Stimulated activated CD4-positive, alpha-beta T cell treated with anti-CD3 and anti-CD28 coated beads, Interleukin-15, amount 100 ng/mL, for 48 hours (primary cell): ENCODE measurements at regions not wholly inside any gene's neighbourhood (a gene's known extent, or its start where the extent isn't known, plus 50 kb on each side); places are given as distances from the start of the nearest gene placed in this dataset.

ENCODE experiments used
- DNase-seq, 2 donors: peaks; one replicate each; pipeline ENCODE4 v3.0.0-alpha.2; 2020; ENCODE audit warnings: low read depth in 2 of 2

DNA sequence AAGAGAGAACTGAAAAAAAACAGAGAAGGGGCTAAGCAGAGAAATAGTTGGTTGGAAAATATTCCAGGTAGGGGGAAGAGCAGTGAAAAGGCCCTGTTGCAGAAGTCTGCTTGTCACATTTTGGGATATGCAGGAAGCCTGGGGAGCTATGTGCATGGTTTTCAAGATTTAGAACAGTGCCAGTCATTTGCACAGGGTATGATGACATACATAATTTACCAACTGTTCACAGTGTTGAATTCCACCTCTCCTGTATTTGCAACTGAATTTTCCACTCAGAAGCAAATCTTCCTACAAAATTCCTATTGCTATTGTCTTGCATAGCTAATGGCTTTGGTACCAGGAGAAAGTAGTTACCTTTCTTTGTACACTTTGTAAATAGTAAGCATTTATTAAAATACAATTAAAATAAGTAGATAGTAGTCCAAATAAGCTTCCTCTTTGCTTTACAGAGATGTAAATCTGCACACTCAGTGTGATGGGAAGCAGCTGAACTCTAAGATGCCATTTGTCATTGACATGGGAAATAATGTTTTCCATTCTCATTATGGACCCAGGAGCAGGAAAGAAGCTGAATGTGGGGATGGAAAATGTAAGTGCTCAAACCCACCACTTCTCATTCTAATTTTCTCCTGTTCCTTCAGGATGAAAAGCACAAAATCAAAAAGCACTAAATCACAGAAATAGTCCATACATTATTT, 177.4 kb downstream of the BTG1 start:
- DNase-seq, result no peak

- no peak for DNase-seq
Observed at GRCh38 chr12:91967590-91967989, 178.1 kb downstream of the BTG1 start.

DNA sequence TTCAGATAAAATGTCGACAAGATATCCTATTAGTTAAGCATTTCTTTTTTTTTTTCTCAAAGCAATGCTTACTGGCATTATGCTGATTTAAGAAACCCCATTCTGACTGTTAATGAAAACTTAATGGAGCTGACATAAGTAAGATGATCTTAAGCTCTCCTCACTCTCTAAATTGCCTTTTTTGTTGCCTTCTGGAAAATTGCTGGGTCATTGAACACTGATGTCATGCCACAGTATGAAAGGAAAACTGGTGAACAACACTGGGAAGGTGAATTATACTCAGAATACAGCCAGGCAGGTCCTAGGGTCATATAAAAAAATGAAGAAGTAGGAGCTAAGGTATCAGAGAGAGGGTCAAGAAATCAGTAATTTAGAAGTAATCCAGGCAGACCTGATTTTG, 179.9 kb downstream of the BTG1 start:
- DNase-seq, result no peak

GRCh38 chr12:91964501-91964900, 181.1 kb downstream of the BTG1 start:
- DNase-seq, result no peak

DNA sequence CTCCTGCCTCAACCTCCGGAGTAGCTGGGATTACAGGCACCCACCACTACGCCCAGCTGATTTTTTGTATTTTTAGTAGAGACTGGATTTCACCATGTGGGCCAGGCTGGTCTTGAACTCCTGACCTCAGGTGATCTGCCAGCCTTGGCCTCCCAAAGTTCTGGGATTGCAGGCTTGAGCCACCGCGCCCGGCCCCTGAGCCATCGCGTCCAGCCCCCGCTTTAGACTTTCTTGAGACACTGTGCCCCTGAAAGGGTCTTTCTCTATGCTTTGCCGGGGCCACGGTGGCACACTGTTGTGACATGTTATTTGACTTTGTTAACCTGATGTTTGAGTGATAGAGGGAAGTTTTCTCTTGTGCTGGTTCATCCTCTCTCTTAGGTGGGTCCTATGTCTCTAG, 186.4 kb downstream of the BTG1 start:
- DNase-seq, result no peak

DNA sequence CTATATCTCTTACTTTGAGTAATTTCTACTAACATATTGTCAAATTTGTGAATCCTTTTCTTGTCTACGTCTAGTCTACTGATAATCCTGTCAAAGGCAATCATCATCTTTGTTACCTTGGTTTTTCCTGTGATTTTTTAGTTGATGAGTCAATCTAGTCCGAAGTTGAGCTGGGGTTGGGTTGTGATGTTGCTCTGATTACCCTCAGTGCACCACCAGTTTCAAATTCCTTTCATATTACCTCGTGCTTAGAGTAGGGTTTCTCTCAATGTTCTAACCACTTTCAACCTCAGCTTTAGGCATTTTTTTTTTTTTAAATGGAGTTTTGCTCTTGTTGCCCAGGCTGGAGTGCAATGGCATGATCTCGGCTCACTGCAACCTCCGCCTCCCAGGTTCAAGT, 186.8 kb downstream of the BTG1 start:
- no peak for DNase-seq

GRCh38 chr12:91954747-91955146, 190.9 kb downstream of the BTG1 start:
- DNase-seq, result no peak

DNA sequence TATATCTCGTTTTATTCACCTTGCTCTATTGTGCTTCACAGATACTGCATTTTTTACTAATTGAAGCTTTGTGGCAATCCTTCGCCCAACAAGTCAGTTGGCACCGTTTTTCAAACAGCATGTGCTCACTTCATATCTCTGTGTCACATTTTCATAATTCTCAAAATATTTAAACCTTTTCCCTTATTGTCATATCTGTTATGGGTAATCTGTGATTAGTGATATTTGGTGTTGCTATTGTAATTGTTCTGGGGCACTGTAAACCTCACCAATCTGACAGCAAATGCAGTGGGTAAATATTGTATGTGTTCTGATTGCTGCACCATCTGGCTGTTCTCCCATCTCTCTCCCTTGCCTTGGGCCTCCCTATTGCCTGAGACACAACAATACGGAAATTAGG, 191.3 kb downstream of the BTG1 start:
- DNase-seq, result no peak

DNA sequence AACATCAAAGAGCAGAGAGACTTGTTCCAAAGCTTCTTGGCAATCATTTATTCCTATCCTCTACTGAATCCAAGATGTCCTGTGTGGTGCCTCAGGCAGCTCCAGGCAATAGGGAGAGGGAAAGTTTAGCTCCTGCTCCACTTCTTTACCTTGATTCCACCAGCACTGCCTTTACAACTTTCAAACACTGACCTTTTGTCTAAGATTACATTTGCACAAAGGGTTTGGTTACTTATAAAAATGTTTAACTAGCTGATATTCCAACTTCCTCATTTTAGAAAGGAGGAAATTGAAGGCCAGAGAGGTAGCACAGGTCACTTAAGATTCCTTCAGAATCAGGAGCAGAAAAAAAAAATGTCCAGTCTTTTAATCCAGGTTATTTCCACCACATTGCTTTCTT, 192.7 kb downstream of the BTG1 start:
- no peak for DNase-seq

GRCh38 chr12:91951571-91951970, 194.1 kb downstream of the BTG1 start:
- no peak for DNase-seq

DNA sequence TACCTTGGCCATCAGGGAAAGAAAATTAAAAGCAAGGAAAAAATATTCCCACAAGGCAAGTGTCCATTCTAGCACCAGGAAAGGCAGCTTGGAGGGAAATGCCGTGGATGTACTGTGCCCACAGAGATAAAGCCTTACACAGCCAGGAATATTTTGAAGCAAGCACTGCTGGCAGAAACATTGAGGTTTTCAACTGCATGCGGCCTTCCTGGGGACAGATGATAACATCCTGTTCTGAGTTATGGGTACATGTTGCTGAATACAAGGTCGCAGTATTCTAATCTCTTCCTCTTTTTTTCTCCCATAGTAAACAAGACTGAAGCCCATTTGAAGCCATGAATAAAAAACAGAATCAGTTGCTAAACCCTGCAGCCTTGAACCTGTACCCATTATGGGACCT, 197.1 kb downstream of the BTG1 start:
- DNase-seq, result no peak

DNA sequence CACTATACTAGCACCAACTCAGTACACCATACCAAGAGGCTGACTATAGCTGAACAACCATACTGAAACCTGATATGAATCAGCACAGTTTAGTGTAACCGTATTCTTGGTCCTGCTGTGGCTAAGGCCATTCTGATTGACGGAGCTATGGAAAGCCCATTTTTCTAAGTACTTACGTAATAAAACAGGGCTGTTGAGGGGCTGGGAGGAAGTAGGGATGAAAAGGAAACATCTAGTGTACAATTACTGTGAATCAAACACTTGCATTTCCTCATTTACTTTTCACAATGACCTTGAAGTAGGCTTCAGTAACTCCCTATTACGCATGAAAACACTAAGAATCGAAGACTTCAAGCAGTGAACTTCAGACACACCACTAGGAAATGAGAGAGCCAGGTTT, 198.2 kb downstream of the BTG1 start:
- no peak for DNase-seq

DNA sequence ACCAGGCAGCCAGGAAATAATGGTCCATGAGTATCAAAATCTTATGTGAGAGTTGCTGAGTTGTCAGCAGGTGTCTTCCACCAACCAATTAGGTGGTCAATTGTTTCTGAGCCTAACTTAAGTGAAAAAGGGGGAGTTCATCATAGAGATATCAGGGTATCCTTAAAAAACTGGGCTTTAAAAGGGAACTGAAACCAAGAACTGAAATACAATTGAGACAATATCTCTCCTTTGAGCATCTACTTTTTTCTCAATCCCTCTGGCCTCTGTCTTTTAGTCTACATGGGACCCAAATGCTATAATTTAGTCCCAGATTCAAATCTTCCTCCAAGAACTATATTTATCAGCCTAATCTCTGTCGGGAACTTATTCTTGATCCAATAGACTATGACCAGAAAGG, 201.0 kb downstream of the BTG1 start:
- no peak for DNase-seq

DNA sequence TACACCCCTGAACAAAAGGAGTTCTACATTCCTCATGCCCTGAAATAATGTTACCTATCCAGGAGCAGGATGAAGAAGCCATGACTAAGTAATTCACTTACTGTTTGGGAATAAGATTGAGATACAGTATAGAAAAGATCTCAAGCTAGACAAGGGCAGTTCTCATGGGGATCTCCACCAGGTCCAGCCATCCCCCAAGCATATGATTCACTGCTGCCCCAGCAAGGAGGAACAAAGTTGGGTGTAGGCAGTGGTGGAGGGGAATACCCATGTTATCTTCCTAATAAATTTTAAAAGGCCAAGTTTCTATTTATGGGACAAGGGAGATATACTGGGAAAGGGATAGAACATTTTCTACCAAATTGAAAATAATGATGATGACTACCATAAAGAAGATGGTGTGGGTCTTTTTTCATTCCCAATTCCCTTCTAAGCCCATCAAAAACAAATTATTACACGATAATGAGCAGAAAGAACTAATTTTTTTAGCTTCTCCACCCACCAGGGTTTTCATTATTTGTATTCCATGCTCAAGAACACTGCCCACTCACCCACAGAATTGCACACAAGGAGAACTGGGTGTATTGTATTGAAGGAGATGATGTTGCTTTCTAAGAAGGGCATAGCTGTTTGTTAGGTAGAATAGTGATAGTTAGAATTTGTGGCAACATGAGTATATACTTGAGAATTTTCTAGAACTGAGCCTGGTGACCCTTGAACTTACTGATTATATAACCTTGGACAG, 204.6 kb downstream of the BTG1 start:
- no peak for DNase-seq

- no peak for DNase-seq
Observed at GRCh38 chr12:91940322-91940721, 205.3 kb downstream of the BTG1 start.

- DNase-seq, result no peak
Observed at GRCh38 chr12:91937706-91938105, 207.9 kb downstream of the BTG1 start.

DNA sequence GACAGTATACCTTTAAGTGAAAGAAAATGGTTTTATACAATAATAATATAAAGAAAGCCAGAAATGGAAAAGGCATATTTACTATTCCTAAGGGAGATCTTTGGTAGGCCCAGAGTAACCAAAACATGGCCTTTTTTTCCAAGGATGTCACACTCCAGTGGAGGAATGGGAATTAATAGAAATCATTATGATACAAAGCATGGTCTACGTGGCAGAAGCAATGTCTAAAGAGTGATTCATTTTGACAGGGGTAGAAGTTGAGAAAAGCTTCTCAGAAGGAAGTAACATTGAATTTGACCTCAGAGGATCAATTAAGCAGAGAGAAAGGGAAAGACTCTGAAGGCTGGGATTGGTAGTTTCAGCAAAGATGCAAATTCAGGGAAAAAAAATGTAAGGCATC, 208.6 kb downstream of the BTG1 start:
- DNase-seq, result no peak

DNA sequence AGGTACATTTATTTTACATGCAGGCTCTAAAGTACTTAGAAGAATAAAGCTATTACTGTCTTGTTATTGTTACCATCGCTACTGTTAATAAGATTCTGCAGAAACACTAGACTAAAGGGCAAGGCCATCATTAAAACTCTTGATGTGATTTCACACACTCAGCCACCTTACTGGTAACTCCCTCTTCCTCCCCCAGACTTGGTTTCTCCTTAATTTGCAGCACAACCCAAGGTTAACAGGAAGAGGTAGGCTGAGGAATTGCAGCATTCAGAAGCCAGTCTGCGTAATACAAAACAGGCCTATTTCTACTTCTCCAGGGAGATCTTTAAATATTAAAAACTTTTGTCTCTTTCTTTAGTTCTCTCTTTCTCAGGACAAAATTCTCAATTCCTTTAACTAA, 210.3 kb downstream of the BTG1 start:
- no peak for DNase-seq

GRCh38 chr12:91931111-91931510, 214.5 kb downstream of the BTG1 start:
- no peak for DNase-seq

DNA sequence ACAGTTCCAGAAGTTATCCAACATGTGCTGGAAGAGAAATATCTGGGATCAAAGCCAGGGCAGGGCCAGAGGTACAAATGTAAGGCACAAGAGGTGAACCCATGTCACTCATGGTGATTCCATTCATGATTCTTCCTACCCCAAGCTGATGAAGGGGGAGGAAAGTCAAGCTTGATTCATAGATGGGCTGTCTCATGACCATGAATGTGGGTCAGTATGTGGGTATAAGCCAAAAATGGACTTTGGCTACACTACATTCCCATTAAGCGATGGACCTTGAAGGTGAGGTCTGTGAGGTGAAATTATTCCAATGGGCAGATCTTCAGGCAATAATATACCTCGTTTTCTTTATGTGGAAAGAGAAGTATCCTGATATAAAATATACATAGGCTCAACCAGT, 217.1 kb downstream of the BTG1 start:
- DNase-seq, result no peak

- DNase-seq, result no peak
Observed at GRCh38 chr12:91926848-91927247, 218.8 kb downstream of the BTG1 start.

DNA sequence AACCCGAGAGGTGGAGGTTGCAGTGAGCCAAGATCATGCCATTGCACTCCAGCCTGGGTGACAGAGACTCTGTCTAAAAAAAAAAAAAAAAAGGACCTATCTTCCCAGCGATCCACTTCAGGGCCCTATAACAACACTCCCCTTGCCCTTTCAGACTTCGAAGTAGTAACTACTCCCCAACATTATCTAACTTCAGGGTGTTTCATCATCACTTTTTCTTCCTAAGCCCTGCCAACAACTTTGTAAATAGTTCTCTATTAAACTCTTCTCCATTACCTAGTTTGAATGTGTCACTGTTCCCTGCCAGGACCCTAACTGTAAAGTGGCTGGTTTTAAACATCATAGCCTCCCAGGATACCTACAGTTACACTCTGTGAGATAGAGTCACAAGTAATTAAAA, 220.8 kb downstream of the BTG1 start:
- no peak for DNase-seq

DNA sequence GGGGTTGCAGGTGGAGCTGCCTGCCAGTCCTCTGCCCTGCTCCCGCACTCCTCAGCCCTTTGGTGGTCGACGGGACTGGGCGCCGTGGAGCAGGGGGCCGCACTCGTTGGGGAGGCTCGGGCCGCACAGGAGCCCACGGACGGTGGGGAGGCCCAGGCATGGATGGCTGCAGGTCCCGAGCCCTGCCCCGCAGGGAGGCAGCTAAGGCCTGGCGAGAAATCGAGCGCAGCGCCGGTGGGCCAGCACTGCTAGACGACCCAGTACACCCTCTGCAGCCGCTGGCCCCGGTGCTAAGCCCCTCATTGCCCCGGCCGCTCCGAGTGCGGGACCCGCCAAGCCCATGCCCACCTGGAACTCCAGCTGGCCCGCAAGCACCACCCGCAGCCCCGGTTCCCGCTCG, 221.8 kb downstream of the BTG1 start:
- DNase-seq, result no peak

DNA sequence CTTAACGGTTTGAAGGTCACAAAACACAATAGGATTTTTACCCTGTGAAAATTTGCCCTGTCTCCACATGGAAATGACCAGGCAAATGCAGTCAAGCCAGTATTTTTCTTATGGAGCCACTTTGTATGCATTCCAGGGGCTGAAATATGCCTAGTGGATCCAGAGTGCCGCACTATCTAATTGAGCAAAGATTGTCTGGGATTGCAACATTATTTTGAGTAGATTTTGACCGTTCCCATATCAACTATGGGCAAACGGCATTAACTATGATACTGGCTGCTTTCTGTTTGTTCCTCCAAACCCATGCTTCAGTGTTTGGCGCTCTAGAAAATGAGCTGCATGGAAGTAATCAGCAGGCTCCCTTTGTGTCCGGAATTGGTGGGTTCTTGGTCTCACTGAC, 223.0 kb downstream of the BTG1 start:
- DNase-seq, result no peak
